ENCODE measurements at regions not wholly inside any gene's neighbourhood (a gene's known extent, or its start where the extent isn't known, plus 50 kb on each side); places are given as distances from the start of the nearest gene placed in this dataset.

DNA sequence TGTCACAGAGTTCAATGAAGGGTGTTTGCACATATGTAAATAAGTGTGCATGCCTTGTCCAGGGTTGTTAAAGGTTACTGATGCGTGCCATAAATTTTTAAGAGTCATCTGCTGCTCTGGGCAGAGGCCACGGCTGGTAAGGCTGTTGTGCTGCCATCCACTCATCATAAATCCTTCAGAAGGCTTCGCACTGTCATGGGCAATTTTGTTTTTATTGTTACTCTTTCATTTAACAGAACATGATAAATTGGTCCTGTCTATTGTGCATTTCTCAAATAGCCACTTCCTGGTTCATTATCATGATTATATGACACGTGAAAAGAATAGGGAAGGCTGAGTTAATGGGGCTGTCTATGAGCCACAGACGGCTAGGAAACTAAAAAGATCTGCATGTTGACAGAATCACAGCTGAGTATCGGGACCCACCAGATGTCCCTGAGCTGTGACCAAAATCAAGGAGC, 634.3 kb upstream of the SOX11 start:
- no peak overlapping the region for H3K4me3 ChIP-seq (ENCODE audit: low read depth, low read length)
- TF ChIP-seq, protein P1, sequence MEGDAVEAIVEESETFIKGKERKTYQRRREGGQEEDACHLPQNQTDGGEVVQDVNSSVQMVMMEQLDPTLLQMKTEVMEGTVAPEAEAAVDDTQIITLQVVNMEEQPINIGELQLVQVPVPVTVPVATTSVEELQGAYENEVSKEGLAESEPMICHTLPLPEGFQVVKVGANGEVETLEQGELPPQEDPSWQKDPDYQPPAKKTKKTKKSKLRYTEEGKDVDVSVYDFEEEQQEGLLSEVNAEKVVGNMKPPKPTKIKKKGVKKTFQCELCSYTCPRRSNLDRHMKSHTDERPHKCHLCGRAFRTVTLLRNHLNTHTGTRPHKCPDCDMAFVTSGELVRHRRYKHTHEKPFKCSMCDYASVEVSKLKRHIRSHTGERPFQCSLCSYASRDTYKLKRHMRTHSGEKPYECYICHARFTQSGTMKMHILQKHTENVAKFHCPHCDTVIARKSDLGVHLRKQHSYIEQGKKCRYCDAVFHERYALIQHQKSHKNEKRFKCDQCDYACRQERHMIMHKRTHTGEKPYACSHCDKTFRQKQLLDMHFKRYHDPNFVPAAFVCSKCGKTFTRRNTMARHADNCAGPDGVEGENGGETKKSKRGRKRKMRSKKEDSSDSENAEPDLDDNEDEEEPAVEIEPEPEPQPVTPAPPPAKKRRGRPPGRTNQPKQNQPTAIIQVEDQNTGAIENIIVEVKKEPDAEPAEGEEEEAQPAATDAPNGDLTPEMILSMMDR (IDR thresholded peaks at IDR 0.05; ENCODE audit: insufficient read depth, low read length) = no peak
- no peak for DNase-seq (ENCODE audit: low read depth)

DNA sequence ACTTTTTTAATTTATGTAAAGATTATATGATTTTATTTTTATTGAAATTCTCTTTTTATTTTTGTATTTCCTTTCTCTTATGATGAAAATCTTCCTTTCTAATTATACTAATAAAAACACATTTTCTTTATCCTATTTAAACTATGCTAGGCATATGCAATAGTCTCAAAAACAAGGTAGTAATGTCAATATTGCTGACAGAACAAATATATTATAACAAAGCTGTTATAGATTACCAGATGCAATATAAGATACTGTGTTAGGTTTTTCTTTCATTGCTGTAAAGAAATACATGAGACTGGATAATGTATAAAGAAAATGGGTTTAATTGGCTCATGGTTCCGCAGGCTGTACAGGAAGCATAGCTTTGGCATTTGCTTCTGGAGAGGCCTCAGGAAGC, 631.2 kb upstream of the SOX11 start:
- DNase-seq (ENCODE audit: low read depth) = no peak
- H3K4me3 ChIP-seq (ENCODE audit: low read depth, low read length) = no peak overlapping the region
- TF ChIP-seq, protein P1 (IDR thresholded peaks at IDR 0.05; ENCODE audit: insufficient read depth, low read length) = no peak

DNA sequence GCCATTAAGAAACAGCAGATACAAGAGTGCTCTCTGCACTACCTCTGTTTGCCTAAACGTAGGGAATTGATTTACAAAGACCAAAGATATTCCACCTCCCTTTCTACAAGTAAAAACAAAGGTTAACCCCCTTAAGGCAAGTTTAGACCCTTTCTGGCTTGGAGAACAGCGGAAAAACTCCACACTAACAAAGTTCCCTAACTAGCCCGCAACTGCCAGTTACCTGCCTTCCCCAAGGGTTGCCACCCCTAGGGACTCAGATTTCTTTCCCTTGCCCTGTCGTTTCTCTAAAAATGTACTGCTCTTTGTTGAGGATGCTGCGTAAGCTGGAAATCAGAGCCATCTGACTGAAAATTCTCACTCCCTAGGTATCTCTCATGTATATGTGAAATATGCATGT, 627.5 kb upstream of the SOX11 start:
- no peak for DNase-seq (ENCODE audit: low read depth)
- H3K4me3 ChIP-seq (ENCODE audit: low read depth, low read length) = no peak overlapping the region
- TF ChIP-seq, protein P1 (IDR thresholded peaks at IDR 0.05; ENCODE audit: insufficient read depth, low read length) = no peak

DNA sequence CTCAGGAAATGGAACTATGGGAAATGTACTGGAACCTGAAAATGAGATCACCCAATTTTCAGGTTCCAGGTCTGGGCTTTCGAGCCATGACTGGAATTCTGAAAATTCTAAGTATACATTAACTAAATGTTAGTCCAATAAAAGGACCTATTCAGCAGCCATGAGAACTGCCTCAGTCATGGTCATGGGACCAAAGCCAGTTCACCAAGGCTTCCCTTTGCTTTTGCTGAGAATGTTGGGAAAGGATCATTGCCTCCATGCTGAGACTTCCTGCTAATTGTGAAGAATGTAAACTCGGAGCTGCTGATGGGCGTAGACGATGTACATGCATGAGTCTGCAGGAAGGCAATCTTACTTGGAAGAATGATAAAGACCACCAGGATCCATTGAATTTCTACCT, 624.4 kb upstream of the SOX11 start:
- H3K4me3 ChIP-seq (ENCODE audit: low read depth, low read length) = no peak overlapping the region
- TF ChIP-seq, protein P1 (IDR thresholded peaks at IDR 0.05; ENCODE audit: insufficient read depth, low read length) = no peak
- no peak for DNase-seq (ENCODE audit: low read depth)

DNA sequence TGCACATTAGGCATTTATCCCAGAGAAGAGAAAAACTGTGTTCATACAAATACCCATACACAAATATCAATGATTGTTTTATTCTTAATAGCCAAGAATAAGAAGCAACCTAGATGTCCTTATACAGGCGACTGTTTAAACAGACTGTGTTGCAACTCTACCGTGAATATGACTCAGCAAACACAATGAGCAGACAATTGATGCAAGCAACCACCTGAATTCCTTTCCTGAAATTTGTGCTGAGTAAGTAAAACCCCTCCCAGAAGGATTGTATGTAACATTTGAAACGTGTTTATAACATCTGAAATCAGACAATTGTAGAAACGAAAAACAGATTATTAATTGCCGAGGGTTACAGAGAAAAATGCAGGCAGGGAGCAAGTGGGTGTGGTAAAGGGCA, 621.9 kb upstream of the SOX11 start:
- TF ChIP-seq, protein P1 (IDR thresholded peaks at IDR 0.05; ENCODE audit: insufficient read depth, low read length) = no peak
- no peak overlapping the region for H3K4me3 ChIP-seq (ENCODE audit: low read depth, low read length)
- DNase-seq (ENCODE audit: low read depth) = no peak

DNA sequence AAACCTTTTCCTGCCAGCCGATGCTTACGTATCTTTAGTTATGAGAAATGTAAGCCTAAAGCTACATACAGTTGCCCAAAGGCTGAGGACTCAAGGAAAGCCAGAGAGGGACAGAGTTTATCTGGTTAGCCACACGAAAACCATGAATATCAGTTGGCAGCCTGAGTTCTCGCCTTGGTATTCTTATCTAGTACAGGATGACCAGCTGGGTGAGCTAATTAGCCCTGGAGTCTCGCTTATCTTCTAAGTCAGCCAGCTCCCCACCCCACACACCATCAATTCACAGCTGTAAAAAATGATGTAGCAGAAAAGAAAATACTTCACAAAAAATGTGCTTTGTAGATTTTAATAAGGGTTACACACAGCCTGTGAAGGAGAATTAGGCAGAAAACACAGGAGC, 617.5 kb upstream of the SOX11 start:
- TF ChIP-seq, protein P1 (IDR thresholded peaks at IDR 0.05; ENCODE audit: insufficient read depth, low read length) = no peak
- DNase-seq (ENCODE audit: low read depth) = no peak
- H3K4me3 ChIP-seq (ENCODE audit: low read depth, low read length) = no peak overlapping the region

DNA sequence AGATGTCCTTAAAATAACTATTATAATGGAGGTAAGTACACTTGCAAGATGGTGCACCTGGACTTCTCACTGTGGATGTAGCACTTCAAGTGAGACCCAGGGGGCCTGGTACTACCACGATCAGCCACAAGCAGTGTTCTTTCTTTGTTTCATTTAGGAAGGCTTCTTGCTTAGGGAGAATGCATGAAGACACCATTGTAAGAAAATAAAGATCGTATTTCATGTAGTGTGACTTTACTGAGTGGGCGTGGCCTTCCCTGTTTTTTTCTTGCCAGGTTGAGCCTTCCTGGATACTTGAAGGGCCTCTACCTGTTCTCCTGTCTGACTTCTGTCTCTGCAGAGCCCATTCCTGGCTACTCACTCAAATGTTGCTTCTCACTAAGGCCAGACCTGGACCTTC, 615.6 kb upstream of the SOX11 start:
- TF ChIP-seq, protein P1 (IDR thresholded peaks at IDR 0.05; ENCODE audit: insufficient read depth, low read length) = no peak
- DNase-seq (ENCODE audit: low read depth) = no peak
- H3K4me3 ChIP-seq (ENCODE audit: low read depth, low read length) = no peak overlapping the region
